Coronary artery (tissue), 2 donors: ENCODE measurements at regions not wholly inside any gene's neighbourhood (a gene's known extent, or its start where the extent isn't known, plus 50 kb on each side); places are given as distances from the start of the nearest gene placed in this dataset.

Experiments
- DNase-seq: peaks from one replicate; pipeline ENCODE4 v3.0.0-alpha.2; 2017; ENCODE audit warnings: low spot score
- H3K27ac ChIP-seq, 2 donors: fragments of 200-600 bp; sonication (generic); one replicate each; pipeline ENCODE4 v1.5.1; 2016 to 2019
- H3K4me3 ChIP-seq: fragments of 200-600 bp; sonication (generic); 2 replicates; pipeline ENCODE4 v1.5.1; 2016; ENCODE audit warnings: mild to moderate bottlenecking, moderate library complexity
- TF ChIP-seq, protein P1 (sequence below): fragments of 200-600 bp; sonication (generic); IDR thresholded peaks from one replicate; pipeline ENCODE4 v1.5.1; 2019; ENCODE audit warnings: antibody characterized with exemption

GRCh38 chr19:30757837-30758617 is 385.8 kb downstream of the ZNF536 start:
- no peak for DNase-seq
- Histone ChIP-seq H3K27ac (no peak overlapping the region), H3K4me3 (no peak overlapping the region)
- TF ChIP-seq, protein P1, sequence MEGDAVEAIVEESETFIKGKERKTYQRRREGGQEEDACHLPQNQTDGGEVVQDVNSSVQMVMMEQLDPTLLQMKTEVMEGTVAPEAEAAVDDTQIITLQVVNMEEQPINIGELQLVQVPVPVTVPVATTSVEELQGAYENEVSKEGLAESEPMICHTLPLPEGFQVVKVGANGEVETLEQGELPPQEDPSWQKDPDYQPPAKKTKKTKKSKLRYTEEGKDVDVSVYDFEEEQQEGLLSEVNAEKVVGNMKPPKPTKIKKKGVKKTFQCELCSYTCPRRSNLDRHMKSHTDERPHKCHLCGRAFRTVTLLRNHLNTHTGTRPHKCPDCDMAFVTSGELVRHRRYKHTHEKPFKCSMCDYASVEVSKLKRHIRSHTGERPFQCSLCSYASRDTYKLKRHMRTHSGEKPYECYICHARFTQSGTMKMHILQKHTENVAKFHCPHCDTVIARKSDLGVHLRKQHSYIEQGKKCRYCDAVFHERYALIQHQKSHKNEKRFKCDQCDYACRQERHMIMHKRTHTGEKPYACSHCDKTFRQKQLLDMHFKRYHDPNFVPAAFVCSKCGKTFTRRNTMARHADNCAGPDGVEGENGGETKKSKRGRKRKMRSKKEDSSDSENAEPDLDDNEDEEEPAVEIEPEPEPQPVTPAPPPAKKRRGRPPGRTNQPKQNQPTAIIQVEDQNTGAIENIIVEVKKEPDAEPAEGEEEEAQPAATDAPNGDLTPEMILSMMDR = no peak

- Histone ChIP-seq H3K27ac (no peak overlapping the region), H3K4me3 (no peak overlapping the region)
- TF ChIP-seq, protein P1 = no peak
- no peak for DNase-seq
These were observed 385.1 kb downstream of the ZNF536 start for GRCh38 chr19:30757104-30757836.

DNA sequence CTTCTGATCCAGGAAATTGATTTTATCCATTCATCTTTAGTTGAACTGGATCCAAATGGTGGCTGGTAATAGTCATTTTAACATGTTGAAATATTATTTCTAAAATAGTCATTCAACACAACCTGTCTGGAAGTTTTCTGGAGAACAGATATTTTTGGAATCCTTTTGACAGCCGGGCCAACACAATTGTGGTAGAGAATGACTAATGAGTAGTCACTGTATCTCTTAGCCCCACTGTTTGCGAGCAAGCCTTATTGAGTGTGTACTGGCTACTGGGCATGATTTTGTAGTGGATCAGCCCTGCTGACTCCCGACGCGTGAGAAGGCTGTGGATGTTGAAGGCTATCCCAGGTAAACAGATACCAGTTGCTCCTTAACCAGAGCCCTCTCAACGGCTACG is 383.4 kb downstream of the ZNF536 start:
- H3K27ac ChIP-seq = no peak overlapping the region
- no peak for DNase-seq

DNA sequence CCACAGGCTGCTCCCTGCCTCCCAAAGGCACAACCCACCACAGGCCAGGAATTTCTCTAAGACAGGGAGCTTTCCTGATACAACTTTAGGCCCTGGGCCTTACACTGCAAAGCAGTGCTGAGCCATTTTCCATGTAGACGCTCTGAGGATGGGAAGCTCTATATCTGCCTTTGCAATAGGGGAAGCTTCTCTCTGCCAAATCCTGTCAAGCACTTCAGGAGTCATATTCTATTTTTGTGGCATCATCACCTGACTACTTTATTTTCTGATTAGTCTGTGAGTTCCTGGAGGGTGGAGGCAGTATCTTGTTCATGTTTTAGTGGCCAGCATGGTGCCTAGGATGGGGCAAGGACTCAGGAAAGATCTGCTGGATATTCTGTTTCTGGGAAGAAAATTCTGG is 382.0 kb downstream of the ZNF536 start:
- Histone ChIP-seq H3K4me3 (no peak overlapping the region), H3K27ac (no peak overlapping the region)
- TF ChIP-seq, protein P1 = no peak
- no peak for DNase-seq

More for the DNA sequence above, 383.4 kb downstream of the ZNF536 start:
- TF ChIP-seq, protein P1 = no peak
- H3K4me3 ChIP-seq = no peak overlapping the region

- no peak for DNase-seq
- H3K27ac ChIP-seq = no peak overlapping the region
- TF ChIP-seq, protein P1 = no peak
- no peak overlapping the region for H3K4me3 ChIP-seq
These were observed 380.7 kb downstream of the ZNF536 start for GRCh38 chr19:30752876-30753275.

DNA sequence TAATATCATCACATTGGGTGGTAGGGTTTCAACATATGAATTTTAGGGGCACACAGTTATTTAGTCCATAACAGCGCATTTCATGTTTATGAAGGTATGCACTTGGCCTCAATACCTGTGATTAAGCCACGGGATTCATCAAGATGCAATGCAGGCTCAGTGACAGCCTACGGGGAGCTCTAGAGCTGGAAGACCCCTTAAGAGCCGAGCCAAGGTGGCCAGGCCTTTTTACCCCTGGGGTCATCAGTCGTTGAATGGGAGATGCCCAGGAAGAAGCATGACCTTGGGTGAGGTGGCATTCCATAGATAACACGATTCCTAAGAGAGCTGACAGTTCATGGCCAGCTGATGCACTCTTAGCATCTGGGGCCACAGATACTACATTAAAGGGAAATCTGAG is 380.0 kb downstream of the ZNF536 start:
- DNase-seq = no peak
- Histone ChIP-seq H3K4me3 (no peak overlapping the region), H3K27ac (no peak overlapping the region)
- TF ChIP-seq, protein P1 = no peak
